Hypothalamus (tissue), 51 donors: ENCODE measurements at regions not wholly inside any gene's neighbourhood (a gene's known extent, or its start where the extent isn't known, plus 50 kb on each side); places are given as distances from the start of the nearest gene placed in this dataset.
"Not testable (repeated sequence)": the region's sequence is repeated elsewhere in the genome, so short reads cannot be mapped to it uniquely, and the experiment has no call there.

Source experiments
- DNase-seq, 51 donors: peaks; one replicate each; lab custom pipeline; 2025; lab: John Stamatoyannopoulos, UW

- no peak for DNase-seq
Observed at GRCh38 chr3:26964313-26964712, 341.7 kb downstream of the LRRC3B start.

DNA sequence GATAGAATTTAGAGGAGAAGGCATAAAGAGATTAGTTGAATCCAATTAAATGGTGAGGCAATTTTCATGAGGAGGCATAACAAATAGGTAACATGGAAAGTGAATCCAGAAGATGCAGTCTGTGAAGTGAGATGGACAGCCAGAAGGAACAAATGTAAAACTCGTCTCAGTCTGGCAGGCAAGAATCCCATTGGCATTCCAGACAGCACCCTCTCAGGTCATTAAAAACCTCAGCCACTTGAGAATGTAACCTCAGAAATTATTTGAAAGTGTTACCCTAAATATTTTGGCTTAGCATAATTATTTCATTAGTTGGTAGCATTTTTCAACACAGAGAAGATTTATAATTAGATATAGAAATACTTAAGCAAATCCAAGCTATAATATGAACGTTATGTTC is 342.3 kb downstream of the LRRC3B start:
- no peak for DNase-seq

GRCh38 chr3:26967501-26967900 is 344.9 kb downstream of the LRRC3B start:
- DNase-seq, result no peak

GRCh38 chr3:26984416-26985390 is 362.1 kb downstream of the LRRC3B start:
- no peak for DNase-seq

DNA sequence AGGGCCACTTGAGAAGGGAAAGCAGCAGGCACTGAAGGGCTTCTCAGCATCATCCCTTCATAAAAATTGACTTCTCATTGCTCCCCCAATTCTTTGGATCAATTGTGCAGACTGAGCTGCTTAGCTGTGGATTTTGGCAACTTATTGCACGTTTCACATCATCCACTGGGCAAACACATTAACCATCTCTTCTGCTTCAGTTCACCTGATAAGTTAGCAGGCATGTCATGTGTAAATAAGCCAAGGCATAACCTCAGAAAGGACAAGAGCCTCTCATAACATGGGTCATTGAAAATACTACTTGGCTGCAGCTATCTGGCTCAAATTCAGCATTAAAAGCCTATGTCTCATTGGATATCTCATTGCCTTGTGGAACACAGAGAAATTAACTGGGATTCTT is 366.5 kb downstream of the LRRC3B start:
- no peak for DNase-seq

DNA sequence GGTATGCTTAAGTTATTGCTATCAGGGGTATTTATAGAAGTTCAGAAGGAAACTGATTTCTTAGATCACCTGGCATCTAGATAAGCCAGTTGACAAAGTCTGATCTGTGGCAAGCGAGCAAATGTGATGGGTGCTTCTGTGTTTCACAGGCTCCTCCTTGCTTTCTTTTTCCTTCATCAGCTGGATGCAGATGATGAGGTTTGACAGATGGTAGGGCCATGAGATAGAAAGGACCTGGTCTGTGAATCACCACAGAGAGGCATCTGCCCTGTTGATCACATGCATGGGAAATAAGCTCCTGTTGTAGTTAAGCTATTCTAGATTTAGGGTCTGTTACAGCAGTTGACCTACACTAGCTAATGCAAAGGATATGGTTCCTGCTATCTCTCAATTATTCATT is 372.0 kb downstream of the NEK10 start:
- no peak for DNase-seq

- DNase-seq, result no peak
Observed at GRCh38 chr3:27010834-27011233, 358.3 kb downstream of the NEK10 start.

- no peak for DNase-seq
Observed at GRCh38 chr3:27022096-27022761, 347.0 kb downstream of the NEK10 start.

DNA sequence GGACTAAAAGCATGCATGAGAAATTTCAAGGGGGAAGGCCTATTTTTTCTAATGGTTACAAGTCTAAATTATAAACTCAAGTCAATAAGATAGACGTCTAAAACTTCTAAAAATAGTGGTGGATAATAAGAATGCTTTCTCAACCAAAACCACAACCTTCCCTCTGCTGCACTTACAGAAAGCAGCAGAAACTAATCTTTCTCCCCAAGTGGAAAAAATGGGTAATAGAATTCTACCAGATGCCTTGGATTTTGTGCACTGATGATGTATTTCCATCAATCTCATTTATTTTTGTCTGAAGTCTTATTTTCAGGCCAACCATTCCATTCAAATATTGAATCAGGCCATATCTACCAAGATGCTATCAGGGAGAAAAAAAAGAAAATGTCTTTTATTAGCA is 344.7 kb downstream of the NEK10 start:
- DNase-seq, result no peak

- no peak for DNase-seq
Observed at GRCh38 chr3:27025718-27026117, 343.5 kb downstream of the NEK10 start.

DNA sequence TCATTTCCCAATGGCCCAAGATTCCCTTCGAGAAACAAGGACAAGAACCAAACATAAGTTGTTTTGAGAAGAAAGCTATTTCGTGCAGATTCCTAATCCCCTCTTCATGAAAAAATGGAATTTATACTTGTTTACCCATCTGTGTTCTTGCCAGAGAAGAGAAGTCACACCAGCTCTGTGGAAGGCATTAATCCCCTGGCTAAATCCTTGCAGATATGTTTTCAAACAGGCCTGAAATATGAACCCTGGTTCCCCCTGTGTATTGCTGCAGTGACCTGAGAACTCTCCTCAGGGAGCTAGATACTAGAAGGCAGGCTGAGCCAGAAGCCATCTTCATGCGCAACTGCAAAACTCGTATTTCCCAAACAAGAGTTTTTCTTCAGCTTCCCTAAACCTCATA is 337.7 kb downstream of the NEK10 start:
- DNase-seq, result no peak

DNA sequence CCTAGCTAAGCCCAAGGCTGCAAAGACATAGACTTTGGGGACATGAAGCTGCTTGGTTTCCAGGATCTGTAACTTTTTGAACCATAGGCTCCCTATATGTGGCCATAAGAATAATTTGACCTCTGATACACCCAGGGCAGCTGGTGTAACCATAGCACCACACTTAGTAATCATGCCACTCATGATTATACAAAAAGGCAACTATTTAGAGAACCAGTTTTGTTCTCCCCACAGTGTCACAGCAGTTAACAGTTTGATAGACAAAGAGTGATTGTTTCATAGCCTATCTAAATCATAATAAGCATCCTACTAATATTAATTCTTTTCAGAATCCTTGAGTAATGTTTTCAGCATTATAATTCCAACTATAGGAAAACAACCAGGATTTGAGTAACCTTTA is 334.9 kb downstream of the NEK10 start:
- no peak for DNase-seq

DNA sequence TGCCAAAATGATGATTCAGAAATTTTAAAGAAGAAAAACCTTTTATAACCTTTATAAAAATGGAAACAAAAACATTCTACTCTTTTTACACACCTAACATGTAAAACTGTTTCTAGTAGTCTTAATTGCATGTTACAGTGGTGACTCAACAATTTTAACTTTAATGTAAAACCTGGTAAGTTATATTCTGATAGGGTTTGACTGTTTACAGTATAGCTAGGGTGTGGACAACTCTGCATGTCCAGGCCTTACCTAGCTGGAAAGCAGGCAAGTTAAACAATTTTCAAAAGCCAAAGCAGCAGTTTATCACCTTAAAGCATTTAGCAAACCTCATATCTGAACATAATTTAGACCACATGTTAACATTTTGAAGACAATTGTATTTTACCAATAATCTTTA is 328.5 kb downstream of the NEK10 start:
- DNase-seq, result no peak

DNA sequence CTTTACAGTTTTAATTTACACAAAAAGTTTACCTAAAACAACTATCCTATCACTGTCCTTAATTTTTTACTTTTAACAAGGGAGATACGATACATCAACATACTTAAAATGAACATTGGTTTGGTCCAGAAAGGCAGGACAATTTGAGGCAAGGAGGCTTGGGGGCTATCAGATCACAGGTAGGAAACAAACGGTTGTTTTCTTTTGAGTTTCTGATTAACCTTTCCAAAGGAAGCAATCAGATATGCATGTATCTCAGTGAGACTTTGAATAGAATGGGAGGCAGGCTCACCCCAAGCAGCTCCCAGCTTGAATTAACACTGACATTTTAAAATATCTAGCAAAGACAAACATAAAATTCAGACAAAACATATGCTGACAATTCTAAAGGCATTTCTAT is 326.6 kb downstream of the NEK10 start:
- DNase-seq, result not testable (repeated sequence)

- DNase-seq, result no peak
Observed at GRCh38 chr3:27043328-27043955, 325.7 kb downstream of the NEK10 start.

DNA sequence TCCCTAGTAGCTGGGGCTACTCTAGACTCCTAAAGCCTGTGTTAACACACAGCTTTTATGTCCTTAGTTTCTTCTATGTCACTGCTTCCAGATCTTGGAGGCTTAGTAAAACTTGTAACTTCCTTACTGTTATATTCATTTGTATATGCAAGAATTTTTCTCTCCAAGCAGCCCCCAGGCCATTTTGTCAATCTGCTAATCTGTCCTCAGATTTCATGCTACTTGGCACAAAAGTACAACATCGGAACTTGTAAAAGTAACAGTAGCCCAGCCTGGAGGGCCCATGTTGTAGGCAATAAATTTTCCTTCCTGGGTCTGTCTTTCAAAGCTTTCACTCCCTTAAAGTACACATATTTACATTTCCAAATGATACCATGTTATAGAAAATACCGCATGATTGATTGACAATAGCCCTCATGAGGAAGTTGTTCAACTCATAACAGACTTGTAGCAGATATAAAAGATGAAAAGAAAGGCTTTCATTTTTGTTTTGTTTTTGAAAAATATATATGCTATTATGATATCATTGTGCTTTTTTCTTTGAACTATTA is 324.2 kb downstream of the NEK10 start:
- DNase-seq, result no peak

- DNase-seq, result no peak
Observed at GRCh38 chr3:27046351-27046750, 322.8 kb downstream of the NEK10 start.

DNA sequence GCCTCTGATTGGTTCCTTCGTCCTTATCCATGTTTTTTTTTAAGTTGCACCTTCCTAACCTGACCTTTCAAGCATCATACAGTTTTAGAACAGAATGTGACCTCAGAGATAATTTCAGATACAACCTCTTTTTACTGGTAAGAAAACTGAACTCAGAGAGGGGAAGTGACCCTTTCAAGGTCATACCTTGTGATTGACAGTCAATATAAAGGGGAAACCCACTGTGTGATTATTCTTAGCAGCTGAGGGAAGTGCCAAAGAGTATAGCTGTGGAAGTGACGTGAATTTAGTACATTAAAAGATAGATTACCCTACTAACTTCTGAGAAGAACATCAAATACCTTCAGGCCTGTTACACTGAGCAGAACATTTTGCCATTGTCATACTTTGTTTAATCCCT is 319.4 kb downstream of the NEK10 start:
- no peak for DNase-seq

DNA sequence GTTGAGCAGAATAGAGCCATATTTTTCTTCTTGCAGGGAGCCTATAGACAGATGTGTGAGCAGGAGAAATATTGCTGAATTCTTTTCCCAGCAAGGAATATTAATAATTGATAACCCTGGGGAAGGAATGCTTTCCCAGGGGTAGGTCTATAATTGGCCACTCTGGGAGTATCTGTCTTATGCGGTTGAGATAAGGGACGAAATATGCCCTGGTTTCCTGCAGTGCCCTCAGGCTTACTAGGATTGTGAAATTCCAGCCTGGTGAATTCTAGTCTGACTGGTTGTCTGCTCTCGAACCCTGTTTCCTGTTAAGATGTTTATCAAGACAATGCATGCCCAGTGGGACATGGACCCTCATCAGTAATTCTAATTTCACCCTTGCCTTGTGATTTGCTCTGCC is 317.7 kb downstream of the NEK10 start:
- DNase-seq, result not testable (repeated sequence)

DNA sequence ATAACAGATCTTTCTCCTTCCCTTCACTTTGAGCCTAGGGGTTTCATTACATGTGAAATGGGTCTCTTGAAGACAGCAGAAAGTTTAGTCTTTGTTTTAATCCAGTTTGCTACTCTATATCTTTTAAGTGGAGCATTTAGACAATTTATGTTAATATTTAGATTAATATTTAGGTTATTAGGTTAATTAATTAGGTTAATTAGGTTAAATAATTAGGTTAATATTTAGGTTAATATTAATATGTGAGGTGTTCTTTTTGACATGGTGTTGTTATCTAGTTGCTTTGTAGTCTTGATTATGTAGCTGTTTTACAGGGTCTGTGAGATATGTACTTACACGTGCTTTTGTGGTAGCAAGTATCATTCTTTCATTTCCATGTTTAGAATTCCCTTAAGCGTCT is 312.9 kb downstream of the NEK10 start:
- no peak for DNase-seq

GRCh38 chr3:27059489-27059888 is 309.7 kb downstream of the NEK10 start:
- DNase-seq, result no peak
